H1 (cell line): ENCODE measurements at regions not wholly inside any gene's neighbourhood (a gene's known extent, or its start where the extent isn't known, plus 50 kb on each side); places are given as distances from the start of the nearest gene placed in this dataset.

Experiments used
- EP300 ChIP-seq, 2 experiments: IDR thresholded peaks; 1 replicate in 1 of 2; 2 replicates in 1 of 2; pipeline ENCODE4 v1.6.1; 2011 to 2012; ENCODE audit warnings: low read depth in 2 of 2, low read length in 2 of 2, mild to moderate bottlenecking in 2 of 2, borderline replicate concordance in 1 of 2, inconsistent platforms in 1 of 2, moderate library complexity in 1 of 2
- GTF2F1 ChIP-seq: IDR thresholded peaks from 2 replicates; pipeline ENCODE4 v1.6.1; 2012; ENCODE audit warnings: low read depth, low read length, improper control_type of control experiment, borderline replicate concordance
- KDM4A ChIP-seq: IDR thresholded peaks from one replicate; pipeline ENCODE4 v1.7.1; 2012; ENCODE audit warnings: low read depth, mild to moderate bottlenecking, moderate library complexity, low read length, inconsistent platforms; ENCODE audit not compliant: severe bottlenecking
- RXRA ChIP-seq: IDR thresholded peaks from 2 replicates; pipeline ENCODE4 v1.6.1; 2011; ENCODE audit warnings: low read depth, mild to moderate bottlenecking, low read length, moderate library complexity; ENCODE audit not compliant: insufficient read depth
- TAF7 ChIP-seq: optimal IDR thresholded peaks from 2 replicates; pipeline ENCODE3; 2011; ENCODE audit warnings: low read depth, mild to moderate bottlenecking, inconsistent platforms, low read length, moderate library complexity, borderline replicate concordance

GRCh38 chr3:77780278-77780996 is 740.5 kb downstream of the ROBO2 start (continued):
- TF ChIP-seq EP300 (IDR thresholded peaks at IDR 0.05; ENCODE audit: borderline replicate concordance in 1 of 2, low read depth in 2 of 2, low read length in 2 of 2) (no peak), KDM4A (no peak), GTF2F1 (no peak), RXRA (no peak), TAF7 (no peak)
